GM12873 (cell line): ENCODE measurements at regions not wholly inside any gene's neighbourhood (a gene's known extent, or its start where the extent isn't known, plus 50 kb on each side); places are given as distances from the start of the nearest gene placed in this dataset.

Source experiments
- TF ChIP-seq, protein P1 (sequence below): IDR thresholded peaks from 2 replicates; pipeline ENCODE4 v1.5.1; 2012; ENCODE audit warnings: low read depth, mild to moderate bottlenecking, moderate library complexity, low read length, control low read depth; ENCODE audit not compliant: insufficient read depth; ENCODE audit errors: missing control alignments

GRCh38 chr17:71447644-71448043 lies 673.2 kb upstream of the SOX9 start:
- TF ChIP-seq, protein P1, sequence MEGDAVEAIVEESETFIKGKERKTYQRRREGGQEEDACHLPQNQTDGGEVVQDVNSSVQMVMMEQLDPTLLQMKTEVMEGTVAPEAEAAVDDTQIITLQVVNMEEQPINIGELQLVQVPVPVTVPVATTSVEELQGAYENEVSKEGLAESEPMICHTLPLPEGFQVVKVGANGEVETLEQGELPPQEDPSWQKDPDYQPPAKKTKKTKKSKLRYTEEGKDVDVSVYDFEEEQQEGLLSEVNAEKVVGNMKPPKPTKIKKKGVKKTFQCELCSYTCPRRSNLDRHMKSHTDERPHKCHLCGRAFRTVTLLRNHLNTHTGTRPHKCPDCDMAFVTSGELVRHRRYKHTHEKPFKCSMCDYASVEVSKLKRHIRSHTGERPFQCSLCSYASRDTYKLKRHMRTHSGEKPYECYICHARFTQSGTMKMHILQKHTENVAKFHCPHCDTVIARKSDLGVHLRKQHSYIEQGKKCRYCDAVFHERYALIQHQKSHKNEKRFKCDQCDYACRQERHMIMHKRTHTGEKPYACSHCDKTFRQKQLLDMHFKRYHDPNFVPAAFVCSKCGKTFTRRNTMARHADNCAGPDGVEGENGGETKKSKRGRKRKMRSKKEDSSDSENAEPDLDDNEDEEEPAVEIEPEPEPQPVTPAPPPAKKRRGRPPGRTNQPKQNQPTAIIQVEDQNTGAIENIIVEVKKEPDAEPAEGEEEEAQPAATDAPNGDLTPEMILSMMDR = no peak

DNA sequence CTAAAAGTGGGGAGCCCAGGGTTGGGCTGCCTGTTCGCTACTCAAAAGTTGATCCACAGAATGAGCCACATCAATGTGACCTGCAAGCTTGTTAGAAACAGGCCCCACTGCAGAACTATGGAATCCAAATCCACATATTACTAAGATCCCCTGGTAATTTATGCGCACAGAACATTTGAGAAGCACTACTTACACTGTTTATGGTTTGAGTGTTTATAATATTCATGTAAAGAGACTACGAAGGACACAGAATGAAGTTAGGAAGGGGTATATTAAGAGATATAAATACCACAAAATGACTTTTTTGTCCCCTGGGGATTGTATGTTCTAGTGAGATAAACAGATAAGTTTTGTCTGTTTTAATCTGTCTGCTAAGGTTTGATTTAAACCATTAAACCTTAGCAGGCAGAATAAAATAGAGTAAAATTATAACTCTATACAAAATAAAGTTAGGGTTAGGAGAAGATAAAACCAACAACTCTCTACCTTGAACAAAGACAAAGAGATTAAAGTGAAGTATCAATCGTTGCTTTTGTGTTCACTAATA lies 666.9 kb upstream of the SOX9 start:
- TF ChIP-seq, protein P1 = no peak

DNA sequence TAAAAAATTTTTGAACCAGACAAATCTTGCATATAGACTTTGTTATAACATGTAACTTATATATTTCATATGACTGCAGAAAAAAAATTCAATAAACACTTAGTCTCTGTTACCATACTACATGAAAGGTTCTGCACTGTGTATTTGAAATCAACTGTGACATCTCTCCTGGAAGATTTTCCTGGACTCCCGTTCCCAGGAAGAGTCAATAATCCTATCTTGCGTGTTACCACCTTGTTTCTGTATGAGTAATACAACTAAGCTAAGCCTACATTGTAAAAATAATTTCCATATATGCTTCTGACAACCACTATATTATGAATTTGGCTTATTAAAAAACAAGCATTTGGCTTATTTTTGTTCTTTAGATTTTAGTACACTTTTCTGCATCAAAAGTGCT lies 665.6 kb upstream of the SOX9 start:
- TF ChIP-seq, protein P1 = no peak

- TF ChIP-seq, protein P1 = no peak
These were observed 662.5 kb upstream of the SOX9 start for GRCh38 chr17:71458322-71458721.

DNA sequence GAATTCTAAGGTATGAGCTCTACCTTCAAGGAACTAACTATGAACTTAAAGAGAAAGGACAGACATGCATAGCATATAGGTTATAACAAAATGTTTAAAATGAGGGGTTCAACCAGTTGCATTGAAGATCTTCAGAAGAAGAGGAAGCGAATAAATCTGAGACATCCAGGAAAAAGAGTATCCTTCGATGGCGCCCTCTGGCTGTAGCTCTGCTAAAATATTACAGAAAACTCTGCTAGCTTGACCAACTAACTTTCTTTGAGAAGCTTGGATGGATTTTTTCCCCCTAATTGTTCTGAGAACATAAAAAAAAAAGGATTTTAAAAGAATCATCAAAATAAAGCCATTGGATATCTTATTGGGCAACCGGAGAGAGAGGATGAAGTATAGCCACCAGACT lies 659.9 kb upstream of the SOX9 start:
- TF ChIP-seq, protein P1 = peak; percentile 32

DNA sequence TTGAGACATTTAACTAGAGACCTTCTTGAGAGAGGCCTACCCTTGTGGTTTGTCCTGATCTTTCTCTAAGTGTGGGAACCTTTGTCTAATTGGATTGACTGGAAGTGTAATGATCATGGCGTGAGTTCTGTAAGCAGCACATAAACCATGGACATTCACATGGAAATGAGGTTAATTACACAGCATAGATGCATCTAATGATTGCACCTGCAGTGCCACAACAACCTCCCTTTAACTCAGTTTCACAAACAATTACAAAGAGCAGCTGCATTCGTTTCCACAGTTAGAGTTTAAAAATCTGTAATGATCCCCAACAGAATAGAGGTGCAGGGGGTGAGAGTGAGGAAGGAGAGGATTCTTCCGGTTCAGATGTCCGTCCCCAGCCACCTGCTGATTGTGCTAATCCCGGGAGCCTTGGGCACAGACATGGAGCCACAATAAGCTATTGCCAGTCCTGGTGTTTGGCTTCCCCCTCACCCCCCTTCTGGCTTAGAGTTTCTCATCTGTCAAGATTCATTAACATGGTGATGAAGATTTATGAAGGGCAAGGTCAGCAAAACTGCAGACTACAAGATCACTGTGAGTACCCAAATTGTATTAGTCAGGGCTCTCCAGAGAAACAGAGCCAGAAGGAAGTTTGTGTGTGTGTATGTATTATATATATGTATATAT lies 659.2 kb upstream of the SOX9 start:
- TF ChIP-seq, protein P1 = no peak

DNA sequence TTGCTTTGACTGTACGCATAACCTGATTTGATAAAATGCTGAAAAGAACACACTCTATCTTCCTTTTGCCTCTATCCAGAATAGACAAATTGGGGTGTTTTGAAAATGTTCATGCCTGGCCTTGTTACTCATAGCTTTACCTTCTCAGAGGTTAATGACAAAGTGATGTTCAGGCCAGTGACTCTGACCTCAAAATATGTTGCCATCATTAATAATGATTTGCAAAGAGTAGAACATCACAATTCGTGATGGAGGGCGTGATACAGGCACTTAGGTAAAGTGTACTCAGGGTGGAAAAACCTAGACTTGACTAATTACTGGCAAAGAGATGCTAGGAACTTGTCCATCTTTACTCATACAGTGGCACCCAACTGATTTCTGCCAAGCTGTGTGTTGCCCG lies 656.6 kb upstream of the SOX9 start:
- TF ChIP-seq, protein P1 = no peak

DNA sequence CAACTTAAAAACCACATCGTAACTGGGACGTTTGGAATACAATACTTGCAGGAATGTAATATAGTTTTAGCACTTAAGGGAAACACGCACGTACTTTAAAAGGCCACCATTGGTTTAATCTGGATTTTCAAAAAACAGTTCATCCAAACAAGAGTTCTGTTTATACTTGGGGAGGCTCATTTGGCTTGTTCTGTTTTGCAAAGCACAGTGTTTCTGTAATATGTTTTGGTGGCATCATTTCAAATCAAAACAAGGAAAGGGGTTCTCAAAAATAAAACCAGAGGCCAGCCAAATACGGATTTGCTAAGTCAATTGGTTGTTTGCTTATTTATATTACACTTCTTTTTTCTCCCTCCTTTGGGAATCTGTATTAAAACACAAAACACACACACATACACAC lies 656.1 kb upstream of the SOX9 start:
- TF ChIP-seq, protein P1 = no peak
